PC-9 (cell line): ENCODE measurements at regions not wholly inside any gene's neighbourhood (a gene's known extent, or its start where the extent isn't known, plus 50 kb on each side); places are given as distances from the start of the nearest gene placed in this dataset.

Source experiments
- BruUV-seq: library from RNA; stranded (reverse); fragments of 400-500 nt; replicated peaks from 2 replicates; lab custom pipeline; 2021; lab: Mats Ljungman, UMichigan
- CTCF ChIA-PET: fragments of 300-600 bp; sonication (Branson Sonifier 250); formaldehyde crosslinking; loops from one replicate; lab custom pipeline; 2022; ENCODE audit warnings: antibody characterized with exemption; lab: Charles Lee
- POLR2A ChIA-PET: fragments of 300-600 bp; sonication (Branson Sonifier 250); formaldehyde crosslinking; loops from one replicate; lab custom pipeline; 2022; ENCODE audit warnings: antibody characterized with exemption; ENCODE audit not compliant: unreplicated experiment; lab: Charles Lee
- DNase-seq, 2 experiments: peaks; one replicate each; pipeline versions ENCODE4 v3.0.0 to v3.0.0-alpha.2; 2015 to 2022; ENCODE audit warnings: mixed read lengths in 1 of 2
- H2AFZ ChIP-seq: fragments of 200-600 bp; sonication (generic); 2 replicates; pipeline ENCODE4 v1.8.1; 2017; ENCODE audit warnings: antibody characterized with exemption
- H3F3A ChIP-seq: fragments of 200-600 bp; sonication (generic); 2 replicates; pipeline ENCODE4 v1.8.1; 2017; ENCODE audit warnings: antibody characterized with exemption, mild to moderate bottlenecking, low read depth; ENCODE audit not compliant: insufficient read depth
- H3K27ac ChIP-seq: fragments of 200-600 bp; sonication (generic); 2 replicates; pipeline ENCODE4 v1.6.1; 2016; ENCODE audit warnings: mixed run types
- H3K27me3 ChIP-seq: fragments of 200-600 bp; sonication (generic); 2 replicates; pipeline ENCODE4 v1.6.1; 2016; ENCODE audit warnings: low read depth, mixed run types; ENCODE audit not compliant: insufficient read depth
- H3K36me3 ChIP-seq: fragments of 200-600 bp; sonication (generic); 2 replicates; pipeline ENCODE4 v1.6.1; 2016; ENCODE audit warnings: low read depth, mixed run types
- H3K4me1 ChIP-seq: fragments of 200-600 bp; sonication (generic); replicated peaks from 2 replicates; pipeline ENCODE4 v1.6.1; 2016; ENCODE audit warnings: mixed run types; ENCODE audit not compliant: insufficient read depth
- H3K4me2 ChIP-seq: fragments of 200-600 bp; sonication (generic); 2 replicates; pipeline ENCODE4 v1.6.1; 2017; ENCODE audit warnings: mixed run types
- H3K4me3 ChIP-seq: fragments of 200-600 bp; sonication (generic); 2 replicates; pipeline ENCODE4 v1.6.1; 2016; ENCODE audit warnings: mixed run types
- H3K79me2 ChIP-seq: fragments of 200-600 bp; sonication (generic); 2 replicates; pipeline ENCODE4 v1.6.1; 2017; ENCODE audit warnings: low read depth, mixed run types
- H3K9me2 ChIP-seq: fragments of 200-600 bp; sonication (generic); 2 replicates; pipeline ENCODE4 v1.8.1; 2017; ENCODE audit warnings: mild to moderate bottlenecking; ENCODE audit not compliant: insufficient read depth
- H3K9me3 ChIP-seq: fragments of 200-600 bp; sonication (generic); 2 replicates; pipeline ENCODE4 v1.8.1; 2016; ENCODE audit warnings: low read depth; ENCODE audit not compliant: insufficient read depth
- H4K20me1 ChIP-seq: fragments of 200-600 bp; sonication (generic); 2 replicates; pipeline ENCODE4 v1.8.1; 2017; ENCODE audit not compliant: insufficient read depth
- CTCF ChIP-seq: fragments of 200-600 bp; sonication (generic); conservative IDR thresholded peaks from 2 replicates; pipeline ENCODE4 v1.6.1; 2017; ENCODE audit warnings: mixed run types, antibody characterized with exemption, mild to moderate bottlenecking, moderate library complexity
- EZH2 ChIP-seq: fragments of 200-600 bp; sonication (generic); IDR thresholded peaks from 2 replicates; pipeline ENCODE4 v1.8.0; 2017; ENCODE audit warnings: antibody characterized with exemption, low read depth
- intact Hi-C: fragments of 100-400 bp; cut with micrococcal nuclease; formaldehyde crosslinking; loops from one replicate; pipeline ENCODE4 v1.10.0; 2022; ENCODE audit not compliant: unreplicated experiment

- Histone ChIP-seq H3K4me2 (peak overlapping the region; percentile 68), H4K20me1 (no peaks in the 10 kb centered on the region), H3K79me2 (no peaks in the 10 kb centered on the region), H3F3A (peaks cover 22% of the 10 kb centered on the region), H3K4me1 (peaks cover 70% of the 10 kb centered on the region), H3K4me3 (peak overlapping the region; percentile 21), H2AFZ (peak overlapping the region; percentile 23; the same call in 1 of the 2 replicates), H3K36me3 (no peaks in the 10 kb centered on the region), H3K27ac (peak overlapping the region; percentile 70), H3K9me2 (no peaks in the 10 kb centered on the region), H3K27me3 (no peaks in the 10 kb centered on the region), H3K9me3 (peaks cover 6% of the 10 kb centered on the region; the same call in 1 of the 2 replicates)
- ChIA-PET CTCF (interaction anchor here (0.7 to 1.3 kb wide), 2 partner anchors 19 to 87 kb away, joined by 3 to 10 read pairs; no protein-coding TSS in a partner anchor), POLR2A (interaction anchor here (0.5 to 0.7 kb wide), 3 partner anchors 80 to 1467 kb away, joined by 3 to 4 read pairs (median 3); no protein-coding TSS in a partner anchor)
- intact Hi-C loops: loop anchor here (1.0 to 10.0 kb wide), 6 partner anchors 50 to 410 kb away; no protein-coding TSS in a partner anchor
- BruUV-seq: no TSS peak
- TF ChIP-seq EZH2 (no peak), CTCF (no peak)
- no peak for DNase-seq
Measured at GRCh38 chr10:61837755-61838171, 63.7 kb upstream of the ARID5B start.

GRCh38 chr10:61839916-61840315 is 61.6 kb upstream of the ARID5B start:
- CTCF ChIA-PET: interaction anchor here (0.6 kb wide), 1 partner anchor 238 kb away, joined by 5 read pairs; no protein-coding TSS in a partner anchor

GRCh38 chr10:61840403-61840802 is 61.1 kb upstream of the ARID5B start:
- ChIA-PET CTCF (interaction anchor here (0.6 kb wide), 1 partner anchor 237 kb away, joined by 5 read pairs; no protein-coding TSS in a partner anchor), POLR2A (no interaction called here)
- intact Hi-C loops: no loop called here
- H3K79me2 ChIP-seq: no peaks in the 10 kb centered on the region
- no peaks in the 10 kb centered on the region for H4K20me1 ChIP-seq
- H3F3A ChIP-seq: peaks cover 13% of the 10 kb centered on the region
- H3K4me3 ChIP-seq: no peak overlapping the region
- BruUV-seq: no TSS peak
- no peak overlapping the region for H3K27ac ChIP-seq
- no peak overlapping the region for H3K4me2 ChIP-seq
- no peak overlapping the region for H2AFZ ChIP-seq
- no peaks in the 10 kb centered on the region for H3K9me3 ChIP-seq
- H3K27me3 ChIP-seq: no peaks in the 10 kb centered on the region
- H3K4me1 ChIP-seq: peaks cover 54% of the 10 kb centered on the region
- no peak for DNase-seq
- no peaks in the 10 kb centered on the region for H3K9me2 ChIP-seq
- H3K36me3 ChIP-seq: no peaks in the 10 kb centered on the region
- TF ChIP-seq CTCF (no peak), EZH2 (no peak)

More at GRCh38 chr10:61839916-61840315, 61.6 kb upstream of the ARID5B start:
- Histone ChIP-seq H3K9me2 (no peaks in the 10 kb centered on the region), H3F3A (peaks cover 13% of the 10 kb centered on the region), H3K36me3 (no peaks in the 10 kb centered on the region), H3K27ac (no peak overlapping the region), H3K27me3 (no peaks in the 10 kb centered on the region), H3K4me2 (no peak overlapping the region), H3K4me3 (no peak overlapping the region), H4K20me1 (no peaks in the 10 kb centered on the region), H3K79me2 (no peaks in the 10 kb centered on the region), H3K9me3 (no peaks in the 10 kb centered on the region), H3K4me1 (peaks cover 58% of the 10 kb centered on the region), H2AFZ (no peak overlapping the region)
- no peak for DNase-seq
- intact Hi-C loops: loop anchor here (5.0 to 10.0 kb wide), 3 partner anchors 53 to 407 kb away; no protein-coding TSS in a partner anchor
- POLR2A ChIA-PET: no interaction called here
- TF ChIP-seq CTCF (no peak), EZH2 (no peak)
- no TSS peak for BruUV-seq
